ENCODE measurements at regions not wholly inside any gene's neighbourhood (a gene's known extent, or its start where the extent isn't known, plus 50 kb on each side); places are given as distances from the start of the nearest gene placed in this dataset.

DNA sequence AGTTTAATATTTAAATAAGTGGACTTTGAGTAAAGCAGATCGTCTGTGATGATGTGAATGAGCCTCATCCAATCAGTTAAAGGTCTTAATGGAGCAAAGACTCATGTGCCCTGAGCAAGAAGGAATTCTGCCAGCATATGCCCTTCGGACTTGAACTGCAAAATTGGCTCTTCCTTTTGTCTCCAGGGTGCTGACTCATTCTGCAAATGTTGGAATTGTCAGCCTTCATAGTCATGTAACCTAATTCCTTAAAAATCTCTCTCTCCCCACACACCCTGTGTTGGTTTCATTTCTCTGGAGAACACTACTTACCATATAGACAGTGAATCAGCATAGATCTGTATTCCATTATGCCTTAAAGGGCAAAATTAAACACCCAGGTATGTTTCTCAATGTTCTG is 609.8 kb upstream of the GALNTL6 start:
- no peak for TF ChIP-seq POLR2AphosphoS5 (IDR thresholded peaks at IDR 0.05)
- TF ChIP-seq, protein P1, sequence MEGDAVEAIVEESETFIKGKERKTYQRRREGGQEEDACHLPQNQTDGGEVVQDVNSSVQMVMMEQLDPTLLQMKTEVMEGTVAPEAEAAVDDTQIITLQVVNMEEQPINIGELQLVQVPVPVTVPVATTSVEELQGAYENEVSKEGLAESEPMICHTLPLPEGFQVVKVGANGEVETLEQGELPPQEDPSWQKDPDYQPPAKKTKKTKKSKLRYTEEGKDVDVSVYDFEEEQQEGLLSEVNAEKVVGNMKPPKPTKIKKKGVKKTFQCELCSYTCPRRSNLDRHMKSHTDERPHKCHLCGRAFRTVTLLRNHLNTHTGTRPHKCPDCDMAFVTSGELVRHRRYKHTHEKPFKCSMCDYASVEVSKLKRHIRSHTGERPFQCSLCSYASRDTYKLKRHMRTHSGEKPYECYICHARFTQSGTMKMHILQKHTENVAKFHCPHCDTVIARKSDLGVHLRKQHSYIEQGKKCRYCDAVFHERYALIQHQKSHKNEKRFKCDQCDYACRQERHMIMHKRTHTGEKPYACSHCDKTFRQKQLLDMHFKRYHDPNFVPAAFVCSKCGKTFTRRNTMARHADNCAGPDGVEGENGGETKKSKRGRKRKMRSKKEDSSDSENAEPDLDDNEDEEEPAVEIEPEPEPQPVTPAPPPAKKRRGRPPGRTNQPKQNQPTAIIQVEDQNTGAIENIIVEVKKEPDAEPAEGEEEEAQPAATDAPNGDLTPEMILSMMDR (IDR thresholded peaks at IDR 0.05), result no peak
- no peak for TF ChIP-seq POLR2A (IDR thresholded peaks at IDR 0.05)
- TF ChIP-seq EP300 (IDR thresholded peaks at IDR 0.05), result no peak

All from gastroesophageal sphincter (tissue), 3 donors.